ENCODE measurements at regions not wholly inside any gene's neighbourhood (a gene's known extent, or its start where the extent isn't known, plus 50 kb on each side); places are given as distances from the start of the nearest gene placed in this dataset.
"Not testable (repeated sequence)": the region's sequence is repeated elsewhere in the genome, so short reads cannot be mapped to it uniquely, and the experiment has no call there.

DNA sequence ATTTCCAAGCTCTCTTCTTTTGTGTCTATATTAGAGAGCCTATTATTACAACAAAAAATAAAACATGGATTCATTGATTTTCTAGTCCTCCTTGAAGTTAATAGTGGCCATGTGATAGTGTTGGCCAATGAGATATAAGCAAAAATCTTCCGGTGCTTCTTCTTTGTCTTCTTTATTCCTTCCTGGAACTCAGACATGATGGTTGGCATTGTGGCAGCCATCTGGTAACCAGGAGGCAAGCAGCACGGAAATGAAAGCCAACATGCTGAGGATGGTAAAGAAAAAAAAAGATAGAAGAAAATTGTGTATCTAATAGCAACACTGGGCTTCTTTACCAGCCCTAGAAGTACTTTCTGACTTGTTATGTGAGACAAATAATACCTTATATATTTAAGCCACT is 50.8 kb upstream of the SEL1L start:
- no peak for DNase-seq (ENCODE audit: insufficient read length, low spot score)
- no peak for FAIRE-seq
- TF ChIP-seq, protein P1, sequence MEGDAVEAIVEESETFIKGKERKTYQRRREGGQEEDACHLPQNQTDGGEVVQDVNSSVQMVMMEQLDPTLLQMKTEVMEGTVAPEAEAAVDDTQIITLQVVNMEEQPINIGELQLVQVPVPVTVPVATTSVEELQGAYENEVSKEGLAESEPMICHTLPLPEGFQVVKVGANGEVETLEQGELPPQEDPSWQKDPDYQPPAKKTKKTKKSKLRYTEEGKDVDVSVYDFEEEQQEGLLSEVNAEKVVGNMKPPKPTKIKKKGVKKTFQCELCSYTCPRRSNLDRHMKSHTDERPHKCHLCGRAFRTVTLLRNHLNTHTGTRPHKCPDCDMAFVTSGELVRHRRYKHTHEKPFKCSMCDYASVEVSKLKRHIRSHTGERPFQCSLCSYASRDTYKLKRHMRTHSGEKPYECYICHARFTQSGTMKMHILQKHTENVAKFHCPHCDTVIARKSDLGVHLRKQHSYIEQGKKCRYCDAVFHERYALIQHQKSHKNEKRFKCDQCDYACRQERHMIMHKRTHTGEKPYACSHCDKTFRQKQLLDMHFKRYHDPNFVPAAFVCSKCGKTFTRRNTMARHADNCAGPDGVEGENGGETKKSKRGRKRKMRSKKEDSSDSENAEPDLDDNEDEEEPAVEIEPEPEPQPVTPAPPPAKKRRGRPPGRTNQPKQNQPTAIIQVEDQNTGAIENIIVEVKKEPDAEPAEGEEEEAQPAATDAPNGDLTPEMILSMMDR (IDR thresholded peaks at IDR 0.05; ENCODE audit: insufficient read depth, missing control alignments), result no peak

GRCh38 chr14:81589381-81590065 is 55.9 kb upstream of the SEL1L start:
- TF ChIP-seq, protein P1 (IDR thresholded peaks at IDR 0.05; ENCODE audit: insufficient read depth, missing control alignments), result no peak
- DNase-seq (ENCODE audit: insufficient read length, low spot score) (no peak), FAIRE-seq (no peak)

- no peak for FAIRE-seq
- DNase-seq (ENCODE audit: insufficient read length, low spot score), result no peak
- TF ChIP-seq, protein P1 (IDR thresholded peaks at IDR 0.05; ENCODE audit: insufficient read depth, missing control alignments), result no peak
These were observed 57.6 kb upstream of the SEL1L start for GRCh38 chr14:81591266-81591665.

GRCh38 chr14:81594012-81594411 is 60.4 kb upstream of the SEL1L start:
- peak; percentile 28 for DNase-seq (ENCODE audit: insufficient read length, low spot score)
- TF ChIP-seq, protein P1 (IDR thresholded peaks at IDR 0.05; ENCODE audit: insufficient read depth, missing control alignments), result no peak
- peak; percentile 63 for FAIRE-seq

DNA sequence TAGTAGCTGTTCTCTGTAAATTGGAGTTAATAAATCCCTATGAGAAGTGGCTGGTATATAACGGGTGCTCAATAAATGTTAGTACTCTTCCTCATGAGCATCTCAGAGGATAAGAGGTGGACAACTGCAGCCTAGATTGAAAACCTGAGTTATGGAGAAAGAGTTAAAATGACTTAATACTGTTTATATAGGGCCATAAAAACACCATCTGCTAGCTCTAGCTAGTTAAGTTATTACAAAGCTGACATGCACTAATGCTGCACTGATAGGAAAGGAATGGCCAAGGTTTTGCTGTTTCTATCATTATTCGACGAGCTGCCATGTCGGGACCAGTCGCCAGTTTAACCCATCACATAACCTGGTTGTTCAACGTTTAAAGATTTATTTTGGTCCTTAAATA is 72.0 kb upstream of the SEL1L start:
- DNase-seq (ENCODE audit: insufficient read length, low spot score) (no peak), FAIRE-seq (no peak)
- TF ChIP-seq, protein P1 (IDR thresholded peaks at IDR 0.05; ENCODE audit: insufficient read depth, missing control alignments), result no peak

- DNase-seq (ENCODE audit: insufficient read length, low spot score) (no peak), FAIRE-seq (no peak)
- TF ChIP-seq, protein P1 (IDR thresholded peaks at IDR 0.05; ENCODE audit: insufficient read depth, missing control alignments), result no peak
These were observed 79.8 kb upstream of the SEL1L start for GRCh38 chr14:81613341-81614045.

DNA sequence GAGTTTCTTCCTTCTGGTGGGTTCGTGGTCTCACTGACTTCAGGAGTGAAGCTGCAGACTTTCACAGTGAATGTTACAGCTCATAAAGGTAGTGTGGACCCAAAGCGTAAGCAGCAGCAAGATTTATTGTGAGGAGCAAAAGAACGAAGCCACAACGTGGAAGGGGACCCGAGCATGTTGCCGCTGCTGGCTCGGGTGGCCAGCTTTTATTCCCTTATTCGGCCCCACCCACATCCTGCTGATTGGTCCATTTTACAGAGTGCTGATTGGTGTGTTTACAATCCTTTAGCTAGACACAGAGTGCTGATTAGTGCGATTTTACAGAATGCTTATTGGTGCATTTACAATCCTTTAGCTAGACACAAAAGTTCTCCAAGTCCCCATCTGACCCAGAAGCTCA is 80.6 kb upstream of the SEL1L start:
- FAIRE-seq; DNase-seq (ENCODE audit: insufficient read length, low spot score): not testable (repeated sequence)
